ENCODE measurements at regions not wholly inside any gene's neighbourhood (a gene's known extent, or its start where the extent isn't known, plus 50 kb on each side); places are given as distances from the start of the nearest gene placed in this dataset.

GRCh38 chr4:146114066-146114465, 61.5 kb upstream of the LSM6 start:
- TF ChIP-seq, protein P1, sequence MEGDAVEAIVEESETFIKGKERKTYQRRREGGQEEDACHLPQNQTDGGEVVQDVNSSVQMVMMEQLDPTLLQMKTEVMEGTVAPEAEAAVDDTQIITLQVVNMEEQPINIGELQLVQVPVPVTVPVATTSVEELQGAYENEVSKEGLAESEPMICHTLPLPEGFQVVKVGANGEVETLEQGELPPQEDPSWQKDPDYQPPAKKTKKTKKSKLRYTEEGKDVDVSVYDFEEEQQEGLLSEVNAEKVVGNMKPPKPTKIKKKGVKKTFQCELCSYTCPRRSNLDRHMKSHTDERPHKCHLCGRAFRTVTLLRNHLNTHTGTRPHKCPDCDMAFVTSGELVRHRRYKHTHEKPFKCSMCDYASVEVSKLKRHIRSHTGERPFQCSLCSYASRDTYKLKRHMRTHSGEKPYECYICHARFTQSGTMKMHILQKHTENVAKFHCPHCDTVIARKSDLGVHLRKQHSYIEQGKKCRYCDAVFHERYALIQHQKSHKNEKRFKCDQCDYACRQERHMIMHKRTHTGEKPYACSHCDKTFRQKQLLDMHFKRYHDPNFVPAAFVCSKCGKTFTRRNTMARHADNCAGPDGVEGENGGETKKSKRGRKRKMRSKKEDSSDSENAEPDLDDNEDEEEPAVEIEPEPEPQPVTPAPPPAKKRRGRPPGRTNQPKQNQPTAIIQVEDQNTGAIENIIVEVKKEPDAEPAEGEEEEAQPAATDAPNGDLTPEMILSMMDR (IDR thresholded peaks at IDR 0.05) = no peak
- TF ChIP-seq EZH2 (IDR thresholded peaks at IDR 0.05; ENCODE audit: borderline replicate concordance, insufficient read depth, low read depth, low read length, poor library complexity, severe bottlenecking) = no peak
